Upper lobe of left lung (tissue), 6 donors: ENCODE measurements at regions not wholly inside any gene's neighbourhood (a gene's known extent, or its start where the extent isn't known, plus 50 kb on each side); places are given as distances from the start of the nearest gene placed in this dataset.

ENCODE experiments used
- ATAC-seq, 2 donors: fragments of 200-7000 bp; cut with Tn5 transposase; one replicate each; pipeline ENCODE4 v1.9.1; 2022; ENCODE audit warnings: mild to moderate bottlenecking in 2 of 2, moderate library complexity in 2 of 2; ENCODE audit not compliant: low FRiP score in 2 of 2
- DNase-seq, 2 donors: peaks; one replicate each; pipeline ENCODE4 v3.0.0-alpha.2; 2019 to 2020
- H3K27ac ChIP-seq, 4 donors: fragments of 200-600 bp; sonication (generic); one replicate each; pipeline ENCODE4 v1.5.1; 2016 to 2019
- H3K27me3 ChIP-seq, 4 donors: fragments of 200-600 bp; sonication (generic); one replicate each; pipeline ENCODE4 v1.5.1; 2017 to 2019
- H3K36me3 ChIP-seq, 4 donors: fragments of 200-600 bp; sonication (generic); one replicate each; pipeline ENCODE4 v1.5.1; 2016 to 2019
- H3K4me1 ChIP-seq, 4 donors: fragments of 200-600 bp; sonication (generic); one replicate each; pipeline ENCODE4 v1.5.1; 2018 to 2019
- H3K4me3 ChIP-seq, 4 donors: fragments of 200-600 bp; sonication (generic); one replicate each; pipeline ENCODE4 v1.5.1; 2017 to 2019; ENCODE audit warnings: mild to moderate bottlenecking in 2 of 4, moderate library complexity in 1 of 4
- H3K9me3 ChIP-seq, 4 donors: fragments of 200-600 bp; sonication (generic); one replicate each; pipeline ENCODE4 v1.5.1; 2018 to 2019
- CTCF ChIP-seq, 6 experiments: fragments of 450-650 bp in 4 of 6; fragments of 200-600 bp in 2 of 6; sonication (generic) in 2 of 6; IDR thresholded peaks; one replicate each; pipeline ENCODE4 v1.5.1; 2016 to 2019; ENCODE audit warnings: antibody characterized with exemption in 6 of 6
- EP300 ChIP-seq, 4 donors: sonication (generic); formaldehyde crosslinking; IDR thresholded peaks; one replicate each; pipeline ENCODE4 v1.5.1; 2017; ENCODE audit warnings: antibody characterized with exemption in 4 of 4, control low read depth in 2 of 4
- POLR2A ChIP-seq, 4 donors: fragments of 450-650 bp; IDR thresholded peaks; one replicate each; pipeline ENCODE4 v1.5.1; 2016 to 2017; ENCODE audit warnings: antibody characterized with exemption in 4 of 4, mild to moderate bottlenecking in 2 of 4
- POLR2AphosphoS5 ChIP-seq, 2 donors: sonication (generic); formaldehyde crosslinking; IDR thresholded peaks; one replicate each; pipeline ENCODE4 v1.5.1; 2017; ENCODE audit warnings: antibody characterized with exemption in 2 of 2
- WGBS, 2 donors: methylation state at CpG; one replicate each; pipeline ENCODE4 v1.1.5; 2017 to 2018; 5-methylcytosine and 5-hydroxymethylcytosine counted together
- donor health status: DM: no; HTN: no; CAD: no; lungs with moderate emphysema.
- donor health status: DM: no; HTN: yes; CAD: no; lungs with severe emphysema.

- H3K27ac ChIP-seq, result no peak overlapping the region
- ATAC-seq (no peak), DNase-seq (no peak)
- H3K4me3 ChIP-seq, result no peak overlapping the region
- H3K36me3 ChIP-seq, result no peaks in the 10 kb centered on the region
- WGBS, 2 donors, result 67 to 80% methylated on average over 1 of the region's 1 CpG
- no peak for TF ChIP-seq CTCF (IDR thresholded peaks at IDR 0.05)
- no peak for TF ChIP-seq POLR2AphosphoS5 (IDR thresholded peaks at IDR 0.05)
- TF ChIP-seq POLR2A (IDR thresholded peaks at IDR 0.05), result no peak
- no peak for TF ChIP-seq EP300 (IDR thresholded peaks at IDR 0.05)
- no peaks in the 10 kb centered on the region for H3K27me3 ChIP-seq
- H3K9me3 ChIP-seq, result no peaks in the 10 kb centered on the region
- no peaks in the 10 kb centered on the region for H3K4me1 ChIP-seq
Observed at GRCh38 chr11:37718431-37718999, 1120.5 kb upstream of the RAG2 start.

- DNase-seq (no peak), ATAC-seq (no peak)
- H3K9me3 ChIP-seq, result no peaks in the 10 kb centered on the region
- TF ChIP-seq POLR2A (IDR thresholded peaks at IDR 0.05), result no peak
- TF ChIP-seq POLR2AphosphoS5 (IDR thresholded peaks at IDR 0.05), result no peak
- TF ChIP-seq EP300 (IDR thresholded peaks at IDR 0.05), result no peak
- TF ChIP-seq CTCF (IDR thresholded peaks at IDR 0.05), result no peak
- no peaks in the 10 kb centered on the region for H3K27me3 ChIP-seq
- H3K27ac ChIP-seq, result no peak overlapping the region
- 68 to 69% methylated on average over 3 of the region's 3 CpGs for WGBS, 2 donors
- no peaks in the 10 kb centered on the region for H3K4me1 ChIP-seq
- H3K4me3 ChIP-seq, result no peak overlapping the region
- H3K36me3 ChIP-seq, result no peaks in the 10 kb centered on the region
Observed at GRCh38 chr11:37712251-37712650, 1114.2 kb upstream of the RAG2 start.

GRCh38 chr11:37710031-37710430 lies 1112.0 kb upstream of the RAG2 start:
- H3K4me1 ChIP-seq, result no peaks in the 10 kb centered on the region
- H3K27ac ChIP-seq, result no peak overlapping the region
- TF ChIP-seq CTCF (IDR thresholded peaks at IDR 0.05), result no peak
- no peak for TF ChIP-seq POLR2AphosphoS5 (IDR thresholded peaks at IDR 0.05)
- TF ChIP-seq EP300 (IDR thresholded peaks at IDR 0.05), result no peak
- no peak for TF ChIP-seq POLR2A (IDR thresholded peaks at IDR 0.05)
- H3K36me3 ChIP-seq, result no peaks in the 10 kb centered on the region
- H3K27me3 ChIP-seq, result no peaks in the 10 kb centered on the region
- no peaks in the 10 kb centered on the region for H3K9me3 ChIP-seq
- WGBS, 2 donors, result 47 to 63% methylated on average over 1 of the region's 1 CpG
- H3K4me3 ChIP-seq, result no peak overlapping the region
- DNase-seq (no peak), ATAC-seq (no peak)

- Histone ChIP-seq H3K4me3 (no peak overlapping the region), H3K4me1 (no peaks in the 10 kb centered on the region), H3K27ac (no peak overlapping the region), H3K27me3 (no peaks in the 10 kb centered on the region), H3K9me3 (no peaks in the 10 kb centered on the region), H3K36me3 (no peaks in the 10 kb centered on the region)
- 63 to 65% methylated on average over 2 of the region's 2 CpGs for WGBS, 2 donors
- no peak for DNase-seq
- ATAC-seq, result no peak
- TF ChIP-seq CTCF (IDR thresholded peaks at IDR 0.05) (no peak), EP300 (IDR thresholded peaks at IDR 0.05) (no peak), POLR2A (IDR thresholded peaks at IDR 0.05) (no peak), POLR2AphosphoS5 (IDR thresholded peaks at IDR 0.05) (no peak)
Observed at GRCh38 chr11:37704791-37705190, 1106.8 kb upstream of the RAG2 start.

GRCh38 chr11:37699644-37700043 lies 1101.6 kb upstream of the RAG2 start:
- Histone ChIP-seq H3K4me1 (no peaks in the 10 kb centered on the region), H3K9me3 (peaks cover 0 to 18% (median 11%) of the 10 kb centered on the region in 4 donors), H3K4me3 (no peak overlapping the region), H3K27ac (no peak overlapping the region), H3K36me3 (no peaks in the 10 kb centered on the region), H3K27me3 (no peaks in the 10 kb centered on the region)
- TF ChIP-seq POLR2AphosphoS5 (IDR thresholded peaks at IDR 0.05) (no peak), CTCF (IDR thresholded peaks at IDR 0.05) (no peak), POLR2A (IDR thresholded peaks at IDR 0.05) (no peak), EP300 (IDR thresholded peaks at IDR 0.05) (no peak)
- DNase-seq (no peak), ATAC-seq (no peak)
- WGBS, 2 donors, result 83 to 90% methylated on average over 2 of the region's 2 CpGs
